Ammon's horn (tissue), 1 donor: ENCODE measurements at regions not wholly inside any gene's neighbourhood (a gene's known extent, or its start where the extent isn't known, plus 50 kb on each side); places are given as distances from the start of the nearest gene placed in this dataset.
A peak's percentile ranks its signal among the peaks of the same experiment; 100 is the strongest.
"Not testable (repeated sequence)": the region's sequence is repeated elsewhere in the genome, so short reads cannot be mapped to it uniquely, and the experiment has no call there.

Experiments
- DNase-seq: peaks from one replicate; pipeline ENCODE4 v3.0.0-alpha.2; 2016; ENCODE audit warnings: low spot score

DNA sequence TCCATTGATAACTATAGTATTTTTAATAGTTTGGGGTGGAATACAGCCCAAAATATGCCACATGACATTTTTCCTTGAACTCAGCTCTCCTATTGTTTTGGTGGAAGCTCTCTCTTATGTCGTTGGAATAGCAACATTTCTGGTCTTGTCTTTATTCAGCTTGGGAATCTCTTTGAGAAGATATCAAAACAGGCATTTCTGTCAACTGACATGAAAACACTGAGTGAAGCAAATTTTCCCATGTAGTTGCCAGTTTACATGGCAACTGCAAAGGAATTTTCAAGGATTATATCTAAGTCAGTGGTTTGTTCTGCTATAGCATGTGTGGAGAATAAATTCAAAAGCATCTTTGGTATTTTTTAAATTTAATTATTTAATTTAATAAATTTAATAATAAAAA lies 863.5 kb upstream of the CDH8 start:
- no peak for DNase-seq

DNA sequence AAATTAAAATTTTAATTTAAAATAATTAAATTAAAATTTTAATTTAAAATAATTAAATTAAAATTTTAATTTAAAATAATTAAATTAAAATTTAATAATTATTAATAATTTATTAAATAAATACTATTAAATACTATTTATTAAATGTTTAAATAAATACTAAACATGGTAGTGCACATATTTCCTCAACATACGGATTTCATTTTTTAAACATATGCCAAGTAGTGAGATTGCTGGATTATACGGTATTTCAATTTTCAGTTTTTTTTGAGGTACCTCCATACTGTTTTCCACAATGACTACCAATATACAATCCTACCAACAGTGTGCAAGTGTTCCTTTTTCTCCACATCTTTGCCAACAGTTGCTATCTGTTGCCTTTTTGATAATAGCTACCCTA lies 852.9 kb upstream of the CDH8 start:
- DNase-seq, result no peak

DNA sequence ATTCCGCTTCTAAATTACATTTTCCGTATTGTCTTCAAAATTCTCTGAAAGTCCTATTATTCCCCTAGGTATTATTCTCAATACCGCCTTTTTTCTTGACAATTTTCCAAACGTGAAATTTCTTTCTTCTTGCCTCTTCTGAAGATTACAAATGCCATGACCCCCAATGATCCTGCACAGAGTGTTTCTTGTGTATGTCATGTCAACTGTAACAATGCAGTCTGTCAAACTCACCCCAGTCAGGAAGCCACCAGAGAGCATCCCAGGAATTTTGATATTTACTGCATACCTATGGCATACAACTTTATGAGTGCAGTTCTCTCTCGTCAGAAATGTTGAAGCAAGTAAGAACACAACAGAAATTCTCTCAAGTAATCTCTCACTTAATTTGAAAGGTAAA lies 847.3 kb upstream of the CDH8 start:
- DNase-seq, result no peak

DNA sequence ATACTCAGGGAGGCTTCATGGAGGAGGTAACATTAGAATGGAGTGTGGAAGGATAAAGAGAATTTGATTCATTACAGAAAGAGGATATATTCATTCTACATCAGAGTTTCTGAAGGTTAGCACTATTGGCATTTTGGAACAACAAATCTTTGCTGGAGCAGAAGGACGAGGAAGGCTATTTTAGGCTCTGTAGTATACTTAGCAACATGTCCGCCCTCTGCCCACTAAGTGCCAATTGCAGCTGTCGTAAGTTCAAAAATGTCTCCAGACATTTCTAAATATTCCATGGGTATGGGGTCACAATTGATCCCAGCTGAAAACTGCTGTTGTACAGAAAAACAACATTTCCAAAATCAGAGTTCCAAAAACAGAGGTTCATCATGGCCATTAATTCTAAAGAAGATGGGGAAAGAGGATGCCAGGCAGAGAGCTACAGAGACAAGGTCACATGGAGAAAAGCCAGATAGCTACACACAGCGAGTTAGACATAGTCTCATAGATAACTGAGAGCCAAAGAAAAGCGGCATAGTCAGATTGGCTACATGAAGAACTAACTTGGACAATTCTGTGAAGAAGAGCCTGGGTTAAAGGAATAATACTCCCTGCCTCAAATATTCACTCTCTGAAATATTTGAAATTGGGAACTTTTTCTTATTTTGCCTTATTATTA lies 846.4 kb upstream of the CDH8 start:
- no peak for DNase-seq

DNA sequence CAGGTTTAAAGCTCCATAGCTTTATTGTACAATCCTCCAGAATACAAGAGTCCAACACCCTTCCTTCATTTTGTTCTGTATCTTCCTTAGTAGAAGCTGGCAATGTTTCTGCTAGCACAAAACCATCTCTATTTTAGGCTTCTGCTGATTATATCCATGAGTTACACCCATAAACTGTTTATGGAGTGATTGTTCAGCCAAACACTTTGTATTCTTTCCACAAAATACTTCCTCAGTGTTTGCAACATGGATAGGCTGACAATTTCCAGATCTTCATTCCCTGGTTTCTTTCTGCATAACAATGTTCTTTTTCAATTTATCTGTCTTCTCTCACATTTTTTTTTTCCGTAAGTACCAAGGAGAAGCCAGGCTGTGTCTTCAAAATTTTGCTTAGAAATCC lies 839.9 kb upstream of the CDH8 start:
- no peak for DNase-seq

DNA sequence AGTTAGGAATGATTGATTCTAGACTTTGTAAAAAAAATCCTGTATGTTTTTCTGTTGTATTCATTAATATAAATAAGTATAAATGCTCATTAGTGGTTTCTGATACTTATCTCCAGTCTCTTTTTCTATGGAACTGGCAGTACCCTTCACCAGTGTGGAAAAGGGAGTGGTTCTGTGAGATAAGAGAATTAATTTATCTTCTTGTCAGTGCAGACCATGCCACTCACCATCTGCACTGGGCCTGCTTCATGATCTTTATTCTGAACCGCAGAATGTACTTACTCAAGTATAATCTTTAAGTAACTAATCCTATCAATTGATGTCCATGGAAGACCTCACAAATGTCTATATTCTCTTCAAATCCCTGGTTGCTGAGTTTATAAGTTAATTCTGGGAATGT lies 836.1 kb upstream of the CDH8 start:
- no peak for DNase-seq

DNA sequence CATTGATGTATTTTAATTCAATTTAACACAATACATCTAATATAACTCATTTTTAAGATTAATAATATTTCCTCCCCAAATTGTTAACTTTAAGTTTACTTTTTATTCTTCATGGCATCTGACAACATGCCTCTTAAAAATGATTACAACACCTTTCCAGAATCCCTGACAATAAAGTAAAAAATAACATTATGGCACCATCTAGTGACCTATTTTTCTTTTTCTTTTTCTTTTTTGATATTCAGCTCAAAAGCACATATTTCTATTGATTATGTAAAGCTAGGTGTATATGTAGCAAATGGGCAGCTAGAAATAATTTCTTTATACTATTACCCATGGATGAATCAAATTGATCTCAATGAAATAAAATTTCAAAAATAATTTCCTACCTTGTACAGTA lies 834.3 kb upstream of the CDH8 start:
- no peak for DNase-seq

DNA sequence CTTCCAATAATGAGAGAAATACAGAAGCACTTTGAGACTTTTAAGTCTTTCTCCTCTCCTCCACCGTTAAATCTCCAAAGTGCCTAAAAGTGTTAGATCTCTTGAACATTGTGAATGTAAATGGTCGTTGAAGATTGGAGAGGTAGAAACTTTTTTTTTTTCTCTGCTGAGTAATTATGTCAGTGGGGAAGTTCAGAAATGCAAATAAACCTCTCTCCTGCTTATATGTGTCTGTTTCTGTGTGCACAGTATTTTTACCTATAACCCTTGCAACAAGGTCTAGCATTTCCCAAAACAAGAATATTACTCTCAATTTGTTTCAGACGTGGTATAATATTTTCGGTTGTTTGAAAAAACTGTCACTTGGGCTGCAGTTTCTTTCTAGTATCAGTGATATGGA lies 833.6 kb upstream of the CDH8 start:
- no peak for DNase-seq

DNA sequence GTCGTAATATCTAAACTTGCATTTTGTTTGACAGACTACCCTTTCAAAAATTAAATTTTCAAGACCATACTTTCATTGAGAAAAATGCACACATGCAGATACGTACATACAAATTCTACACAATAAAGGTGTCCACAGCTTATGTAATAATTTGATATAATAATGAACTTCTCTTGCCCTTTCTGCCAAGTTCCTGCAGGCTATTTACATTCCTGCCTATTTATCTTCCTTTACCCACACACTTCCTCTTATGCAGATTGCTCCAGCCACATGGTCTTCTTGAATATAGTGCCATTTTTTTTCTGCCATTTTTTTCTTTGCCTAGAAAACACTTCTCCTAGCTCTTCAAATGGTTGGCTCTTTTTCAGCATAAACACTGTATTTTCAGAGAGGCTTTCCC lies 826.9 kb upstream of the CDH8 start:
- no peak for DNase-seq

DNA sequence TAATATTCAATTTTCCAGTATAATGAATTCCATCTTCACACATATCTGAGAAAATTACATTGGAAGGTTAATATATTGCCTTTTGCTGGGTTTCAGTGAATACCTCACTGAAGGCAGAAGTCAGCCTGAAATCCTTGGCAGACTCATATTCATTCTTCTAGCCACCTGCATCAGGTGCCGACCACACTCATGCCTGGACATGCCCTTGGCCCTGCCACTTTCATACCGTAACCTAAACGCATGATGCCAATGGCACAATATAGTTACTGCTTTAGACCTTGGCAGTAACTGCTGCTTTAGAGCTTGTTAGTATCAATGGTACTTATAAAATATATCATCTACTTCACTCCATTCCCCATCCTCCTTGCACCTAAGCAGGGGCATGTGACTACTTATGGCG lies 817.6 kb upstream of the CDH8 start:
- no peak for DNase-seq

DNA sequence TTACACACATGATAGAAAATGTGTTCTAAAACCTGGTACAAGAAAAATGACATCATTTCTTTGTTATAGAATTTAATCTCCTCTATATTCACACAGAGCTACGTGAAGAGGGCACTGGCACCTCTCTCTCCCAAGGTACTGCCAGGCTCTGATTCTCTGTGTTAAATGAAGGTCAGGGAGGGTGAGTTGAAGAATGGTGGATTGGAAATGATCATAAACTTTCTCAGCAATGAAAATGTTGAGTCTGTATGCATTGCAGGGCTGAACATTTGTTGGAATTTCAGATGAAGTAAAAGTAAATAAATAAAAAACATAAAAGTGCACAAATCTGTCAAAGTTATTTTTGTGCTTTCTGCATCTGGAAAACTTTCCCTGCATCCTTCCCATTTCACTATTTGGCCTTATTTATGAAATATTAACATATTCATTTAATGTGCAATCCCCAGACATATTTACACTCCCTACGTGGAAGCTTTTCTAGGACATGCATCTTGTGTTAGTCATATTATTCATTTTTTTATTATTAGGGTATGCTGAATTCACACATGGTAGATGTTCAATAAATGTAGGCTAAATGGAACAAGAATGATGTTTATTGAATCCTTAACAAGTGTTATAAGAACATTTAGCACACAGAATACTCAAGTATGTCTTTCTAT lies 810.3 kb upstream of the CDH8 start:
- DNase-seq, result no peak

DNA sequence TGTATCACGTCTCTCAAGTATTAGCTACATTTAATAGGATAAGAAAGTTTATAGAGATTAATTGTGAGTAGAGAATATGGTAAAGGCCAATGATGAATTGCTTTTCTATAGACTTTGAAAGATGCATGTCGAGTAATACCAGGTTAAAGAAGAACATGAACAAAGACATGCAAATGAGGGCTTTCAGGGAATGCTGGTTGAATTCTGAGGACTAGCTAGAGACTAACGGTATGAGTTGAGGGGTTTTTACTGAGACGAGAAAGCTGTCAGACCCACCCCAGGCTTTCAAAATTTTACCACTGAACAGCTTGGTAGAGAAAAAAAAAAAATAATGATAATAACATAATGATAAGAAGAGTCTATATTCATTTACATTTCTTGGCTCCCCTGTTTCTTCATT lies 796.0 kb upstream of the CDH8 start:
- no peak for DNase-seq

DNA sequence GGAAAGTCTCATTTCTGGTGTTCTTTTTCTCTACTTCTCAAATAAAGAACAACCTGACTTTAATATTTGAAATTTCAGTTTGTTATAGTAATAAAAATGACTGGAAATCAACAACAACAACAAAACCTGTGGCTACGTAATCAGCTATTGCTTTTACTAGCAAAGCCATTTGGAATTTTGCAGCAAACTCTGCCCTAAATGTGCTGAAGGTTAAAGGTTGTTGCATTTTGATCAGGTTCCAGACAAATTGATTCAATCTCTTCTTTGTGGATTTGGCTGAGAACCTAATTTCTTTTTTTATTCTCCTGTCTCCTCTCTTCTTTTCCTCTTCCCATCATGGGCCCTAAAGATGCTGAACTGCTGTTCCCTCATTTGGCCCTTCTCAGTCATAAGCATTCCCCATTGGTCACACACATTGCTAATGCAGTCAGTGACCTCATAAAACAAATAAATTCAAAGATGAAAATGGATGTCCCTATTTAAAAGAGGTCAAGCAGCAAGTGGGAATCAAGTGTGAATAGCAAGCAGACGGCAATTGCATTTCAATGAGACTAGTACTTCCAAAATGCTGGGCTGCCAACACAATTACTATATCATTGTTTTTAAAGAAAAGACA lies 795.1 kb upstream of the CDH8 start:
- DNase-seq, result no peak

DNA sequence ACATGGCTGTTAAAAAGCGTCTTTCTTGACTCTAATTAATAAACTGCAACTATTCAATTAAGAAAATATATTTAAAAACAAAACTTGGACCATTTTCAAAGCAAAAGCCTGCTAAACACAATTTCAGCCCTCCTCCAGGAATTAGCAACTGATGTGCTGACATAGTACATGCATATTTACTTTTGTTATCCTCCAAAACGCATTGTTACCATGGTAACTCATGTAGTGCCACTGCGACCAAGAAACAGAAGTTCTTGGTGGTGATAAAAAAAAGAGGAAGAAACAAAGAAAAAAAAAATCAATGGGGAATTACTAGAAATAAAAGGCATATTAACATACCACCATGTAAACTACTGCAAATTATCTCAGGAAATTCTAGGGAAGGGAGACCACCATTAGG lies 793.4 kb upstream of the CDH8 start:
- DNase-seq, result peak; percentile 15

DNA sequence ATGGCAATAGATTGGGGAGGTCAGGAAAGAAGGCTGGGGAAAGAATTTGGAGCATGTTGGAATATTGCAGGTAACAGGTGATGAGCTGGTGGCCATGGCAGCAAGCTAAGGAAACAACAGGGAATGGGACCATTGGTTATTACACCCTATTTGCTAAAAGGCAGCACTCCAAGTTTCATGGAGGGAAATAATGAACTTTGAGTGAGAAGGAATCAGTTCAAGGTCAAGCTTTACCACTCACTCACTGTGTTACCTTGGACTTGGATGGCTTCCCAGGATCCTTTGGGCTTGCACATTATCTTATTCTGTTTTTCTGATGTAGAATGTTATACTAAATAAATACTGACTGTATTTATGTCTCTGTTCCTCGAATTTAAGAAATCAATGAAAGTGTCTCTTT lies 792.8 kb upstream of the CDH8 start:
- no peak for DNase-seq

DNA sequence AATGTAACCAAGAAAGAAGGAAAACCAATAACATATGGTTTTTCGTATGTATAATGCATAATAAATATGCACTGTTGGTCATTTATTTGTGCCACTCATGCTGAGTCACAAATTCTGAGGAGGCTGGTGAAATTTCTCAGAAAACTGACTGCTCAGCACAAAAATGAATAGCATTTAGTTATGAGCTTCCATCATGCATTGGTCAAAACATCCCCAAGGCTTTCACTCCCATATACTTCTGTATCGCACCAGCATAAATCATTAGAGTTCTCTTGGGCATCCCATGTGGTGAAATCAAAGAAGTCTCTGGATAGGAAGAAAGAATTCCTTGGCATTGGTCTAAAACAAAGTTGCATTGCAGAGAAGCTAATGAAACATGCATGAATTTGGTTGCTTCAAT lies 785.6 kb upstream of the CDH8 start:
- no peak for DNase-seq

DNA sequence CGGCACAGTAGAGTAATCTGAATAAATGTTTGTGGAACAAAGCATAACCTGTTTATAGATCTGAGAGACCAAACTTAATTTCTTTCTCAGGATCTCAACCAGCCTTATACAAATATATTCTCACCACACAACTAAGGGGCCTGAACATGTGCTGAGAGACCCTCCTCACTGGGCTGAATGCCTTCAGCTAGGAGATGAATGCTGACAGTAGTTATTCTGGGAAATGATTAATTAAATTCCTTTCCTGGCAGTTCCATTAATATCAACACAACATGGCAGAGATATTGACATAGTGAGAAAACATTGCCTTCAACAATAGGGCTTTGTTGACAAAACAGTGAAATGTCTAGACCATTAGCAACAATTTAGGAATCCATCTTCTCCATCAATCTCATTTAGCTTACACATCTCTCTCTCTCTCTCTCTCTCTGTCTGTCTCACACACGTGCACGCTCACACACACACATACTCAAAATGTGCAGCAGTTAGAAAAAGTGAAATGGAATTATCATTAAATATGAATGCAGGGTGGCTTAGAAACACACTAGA lies 780.8 kb upstream of the CDH8 start:
- DNase-seq, result no peak

DNA sequence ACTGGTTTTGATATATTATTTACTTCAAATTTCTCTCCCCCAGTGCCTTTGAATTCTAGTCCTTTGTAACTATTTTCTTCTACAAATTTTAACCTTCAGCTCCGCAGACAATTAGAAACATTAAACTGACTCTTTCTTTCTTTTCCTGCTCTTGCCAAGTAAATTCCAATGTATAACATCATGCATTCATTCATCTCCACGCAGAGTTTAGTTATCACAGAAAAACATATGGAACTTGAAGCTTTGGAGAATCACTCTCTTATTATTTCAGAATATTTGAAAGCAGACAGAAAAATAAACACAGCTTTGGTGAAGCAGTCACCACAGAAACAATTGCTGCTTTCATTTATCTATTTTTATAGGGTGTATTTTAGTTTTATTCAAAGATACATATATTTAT lies 778.7 kb upstream of the CDH8 start:
- no peak for DNase-seq

DNA sequence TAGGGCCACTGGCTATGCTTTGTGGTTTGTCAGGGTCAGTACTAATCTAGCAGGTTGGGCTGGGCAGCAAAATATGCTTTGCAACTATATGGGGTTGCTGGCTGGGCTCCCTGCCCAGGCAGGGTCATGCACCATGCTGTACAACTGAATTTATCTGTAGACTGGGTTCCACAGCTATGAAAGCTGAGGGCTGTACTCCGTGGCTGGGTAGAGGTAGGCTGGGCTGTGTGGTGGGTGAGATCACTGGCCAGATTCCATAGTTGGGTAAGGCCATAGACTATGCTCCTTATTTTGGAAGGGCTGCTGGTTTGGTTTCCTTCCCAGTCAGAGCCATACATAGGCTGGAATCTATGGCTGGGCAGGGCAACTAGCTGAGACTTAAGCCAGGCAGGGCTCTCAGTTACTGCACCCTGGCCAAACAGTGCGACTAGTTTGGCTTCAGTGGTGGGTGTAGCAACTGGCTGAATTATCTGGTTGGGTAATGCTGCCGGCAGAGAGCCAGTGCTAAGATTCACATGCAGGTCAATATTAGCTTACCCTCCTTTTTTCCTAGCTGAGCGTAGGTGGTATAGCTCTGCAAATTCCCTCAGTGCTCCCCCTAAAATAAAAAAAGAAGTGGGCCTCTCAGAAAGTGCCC lies 769.1 kb upstream of the CDH8 start:
- no peak for DNase-seq

DNA sequence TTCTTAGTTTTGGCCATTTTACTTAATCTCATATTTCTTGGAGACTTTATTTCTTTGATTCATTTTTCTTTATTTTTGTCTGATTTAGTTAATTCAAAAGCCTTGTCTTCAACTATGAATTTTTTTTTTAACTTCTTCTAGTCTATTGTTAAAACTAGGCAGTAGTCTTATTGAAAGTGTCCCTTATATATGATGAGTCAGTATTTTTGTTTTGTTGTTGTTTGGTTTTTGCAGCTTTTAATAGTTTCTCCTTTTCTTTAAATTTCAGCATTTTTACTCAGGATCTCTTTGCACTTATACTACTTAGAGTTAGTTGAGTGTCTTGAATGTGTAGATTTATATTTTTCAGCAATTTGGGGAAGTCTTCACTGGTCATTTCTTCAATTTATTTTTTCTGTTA lies 758.5 kb upstream of the CDH8 start:
- DNase-seq, result no peak

DNA sequence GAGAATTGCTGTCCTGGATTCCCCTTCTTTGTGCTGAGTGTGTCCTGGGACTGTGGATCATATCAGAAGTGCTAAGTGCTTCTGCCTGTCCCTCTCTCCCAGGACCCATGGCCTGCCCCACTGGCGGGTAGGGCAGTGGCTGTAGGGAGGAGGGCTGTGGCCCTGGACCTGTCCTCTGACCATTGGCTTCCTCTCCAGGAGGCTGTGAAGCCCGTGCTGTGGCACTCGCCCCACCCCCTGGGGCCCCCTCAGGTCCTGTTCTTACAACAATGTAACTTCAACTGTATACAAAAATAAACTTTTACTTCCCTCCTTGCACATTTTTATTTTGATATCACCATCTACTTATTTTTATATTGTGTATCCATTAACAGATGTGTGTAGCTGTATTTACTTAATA lies 743.8 kb upstream of the CDH8 start:
- DNase-seq, result not testable (repeated sequence)

DNA sequence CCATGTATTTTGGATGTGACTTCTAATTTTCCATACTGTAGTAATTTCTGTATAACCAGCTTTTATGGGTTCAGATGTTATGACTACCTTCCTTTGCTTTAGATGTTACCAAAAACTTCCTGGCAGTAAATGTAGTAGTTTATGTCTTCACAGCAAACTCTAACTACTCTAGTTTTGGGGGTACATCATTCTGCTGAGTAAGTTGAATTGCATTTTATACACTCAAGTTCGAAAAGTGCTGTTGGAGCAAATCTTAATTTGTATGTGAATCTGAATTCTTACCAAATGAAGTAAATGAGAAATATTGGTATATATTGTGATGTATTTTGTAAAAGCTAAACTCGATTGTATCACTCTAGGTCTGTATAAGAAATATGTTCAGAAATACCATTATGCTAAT lies 728.3 kb upstream of the CDH8 start:
- no peak for DNase-seq

DNA sequence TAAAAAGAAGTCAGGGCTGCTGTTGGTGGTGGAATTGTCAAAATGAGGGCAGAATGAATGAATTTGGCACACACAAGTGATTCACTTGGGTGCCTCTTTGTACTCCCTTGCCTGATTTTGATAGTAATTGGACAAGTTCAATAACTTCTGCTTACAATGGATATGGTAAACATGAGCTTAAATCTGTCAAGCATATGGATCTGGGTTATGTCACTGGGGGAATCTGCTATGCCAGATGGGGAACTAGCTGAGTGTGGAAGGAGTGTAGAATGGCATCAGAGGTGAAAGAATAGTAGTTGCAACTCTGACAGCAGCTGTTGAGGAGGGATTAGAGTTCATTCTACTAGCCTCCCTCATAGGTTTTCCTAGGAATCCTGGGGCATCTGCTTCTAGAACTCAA lies 724.2 kb upstream of the CDH8 start:
- no peak for DNase-seq
